ENCODE measurements at regions not wholly inside any gene's neighbourhood (a gene's known extent, or its start where the extent isn't known, plus 50 kb on each side); places are given as distances from the start of the nearest gene placed in this dataset.
"Not testable (repeated sequence)": the region's sequence is repeated elsewhere in the genome, so short reads cannot be mapped to it uniquely, and the experiment has no call there.

DNA sequence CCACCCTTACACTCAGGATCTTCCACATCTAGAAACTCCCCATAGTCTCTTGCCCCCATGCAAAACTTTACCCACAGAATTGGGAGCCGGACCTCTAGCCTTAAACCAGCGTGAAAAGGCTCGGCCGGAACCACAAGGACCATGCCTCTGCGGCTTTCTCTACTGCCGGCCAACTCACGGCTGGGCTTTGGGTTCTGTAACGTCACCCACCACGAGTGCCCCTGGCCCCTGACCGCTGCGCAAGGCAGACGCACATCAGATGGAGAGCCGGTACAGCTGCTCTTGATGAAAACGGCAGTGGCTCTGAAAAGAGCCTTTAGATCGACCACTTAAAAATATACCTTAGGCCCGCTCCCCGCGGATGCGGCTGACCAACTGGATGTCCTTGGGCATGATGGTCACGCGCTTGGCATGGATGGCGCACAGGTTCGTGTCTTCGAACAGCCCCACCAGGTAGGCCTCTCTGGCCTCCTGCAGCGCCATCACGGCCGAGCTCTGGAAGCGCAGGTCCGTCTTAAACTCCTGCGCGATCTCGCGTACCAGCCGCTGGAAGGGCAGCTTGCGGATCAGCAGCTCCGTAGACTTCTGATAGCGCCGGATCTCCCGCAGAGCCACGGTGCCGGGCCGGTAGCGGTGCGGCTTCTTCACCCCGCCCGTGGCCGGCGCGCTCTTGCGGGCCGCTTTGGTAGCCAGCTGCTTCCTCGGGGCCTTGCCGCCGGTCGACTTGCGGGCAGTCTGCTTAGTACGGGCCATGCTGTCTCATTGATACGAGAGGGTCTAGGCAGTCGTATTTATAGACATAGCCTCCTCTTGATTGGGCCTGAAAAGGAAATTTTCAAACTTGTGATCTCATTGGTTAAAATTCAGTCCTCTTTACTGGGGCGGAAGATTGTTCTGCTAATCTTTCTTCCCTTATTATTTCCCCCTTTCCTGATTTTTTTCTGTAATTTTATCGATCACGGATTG is 66.3 kb downstream of the FAM72C start:
- peak; percentile 2 for DNase-seq

GRCh38 chr1:143904622-143904979 is 67.2 kb downstream of the FAM72C start:
- DNase-seq = not testable (repeated sequence)

DNA sequence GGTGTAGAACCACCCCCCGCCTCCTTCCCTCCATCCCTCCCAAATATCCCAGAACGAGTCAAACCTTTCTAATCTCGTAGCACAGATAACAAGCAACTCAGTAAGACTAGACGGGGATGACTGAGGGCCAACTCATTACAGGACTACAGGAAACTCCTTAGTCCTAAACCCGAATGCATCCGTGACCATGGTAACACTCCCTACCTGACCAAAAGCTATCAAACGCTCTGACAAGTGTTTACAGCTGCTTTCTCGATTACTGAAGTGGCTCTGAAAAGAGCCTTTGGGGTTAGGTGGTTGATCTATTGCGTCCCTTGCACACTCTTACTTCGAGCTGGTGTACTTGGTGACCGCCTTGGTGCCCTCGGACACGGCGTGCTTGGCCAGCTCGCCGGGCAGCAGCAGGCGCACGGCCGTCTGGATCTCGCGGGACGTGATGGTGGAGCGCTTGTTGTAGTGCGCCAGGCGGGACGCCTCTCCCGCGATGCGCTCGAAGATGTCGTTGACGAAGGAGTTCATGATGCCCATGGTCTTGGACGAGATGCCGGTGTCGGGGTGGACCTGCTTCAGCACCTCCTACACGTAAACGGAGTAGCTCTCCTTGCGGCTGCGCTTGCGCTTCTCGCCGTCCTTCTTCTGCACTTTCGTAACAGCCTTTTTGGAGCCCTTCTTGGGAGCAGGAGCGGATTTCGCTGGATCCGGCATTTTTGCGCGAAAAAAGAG is 67.7 kb downstream of the FAM72C start:
- DNase-seq = not testable (repeated sequence)

GRCh38 chr1:143896377-143896776 is 75.4 kb downstream of the FAM72C start:
- DNase-seq = not testable (repeated sequence)

DNA sequence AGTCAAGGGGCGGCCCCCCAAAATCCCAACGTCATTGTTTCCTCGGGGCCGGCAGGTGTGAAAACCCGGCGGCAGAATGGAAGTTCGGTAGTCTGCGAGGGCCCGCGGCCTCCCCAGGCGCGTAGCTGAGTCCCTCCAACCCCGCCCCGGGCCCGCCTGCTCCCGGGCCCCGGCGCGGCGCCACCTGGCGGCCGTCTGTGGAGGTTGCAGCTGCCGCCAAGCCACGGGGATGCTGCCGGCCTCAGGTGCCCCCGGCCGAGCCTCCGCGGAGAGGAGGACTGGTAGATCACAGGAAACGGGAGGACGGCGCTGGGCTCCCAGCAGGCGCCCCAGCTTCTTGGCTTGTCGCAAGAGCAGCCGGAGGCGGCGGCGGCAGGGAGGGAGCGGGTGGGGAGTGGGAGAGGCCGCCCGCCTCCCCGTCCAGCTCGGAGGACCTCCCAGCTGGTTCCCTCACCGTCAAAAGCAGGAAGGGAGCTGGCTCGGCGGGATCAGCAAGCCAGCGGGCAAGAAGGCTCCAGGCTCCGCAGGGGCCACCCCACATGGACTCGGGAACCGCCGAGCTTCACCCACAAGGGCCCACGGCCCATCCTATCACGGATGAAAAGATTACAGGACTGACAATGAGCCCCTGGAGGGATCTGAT is 86.7 kb downstream of the FAM72C start:
- DNase-seq = peak; percentile 43

DNA sequence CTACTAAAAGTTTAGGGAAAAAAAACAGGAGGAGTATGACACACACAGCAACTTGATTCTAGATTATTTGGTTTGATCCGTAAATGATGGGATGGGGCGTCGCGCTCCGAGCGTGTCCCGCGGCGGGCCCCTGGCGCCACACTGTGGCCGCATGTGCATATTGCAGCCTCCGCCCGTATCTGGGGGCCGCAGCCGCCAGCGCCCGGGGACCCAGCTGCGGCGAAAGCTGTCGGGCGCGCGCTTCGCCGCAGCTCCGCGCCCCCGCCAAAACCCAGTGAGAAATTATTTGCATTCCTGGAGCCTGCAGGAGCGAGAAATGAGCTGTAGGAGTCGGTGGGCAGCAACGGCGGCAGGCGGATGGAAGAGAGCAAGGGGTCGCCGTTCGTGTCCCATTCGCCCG is 87.3 kb downstream of the FAM72C start:
- not testable (repeated sequence) for DNase-seq

DNA sequence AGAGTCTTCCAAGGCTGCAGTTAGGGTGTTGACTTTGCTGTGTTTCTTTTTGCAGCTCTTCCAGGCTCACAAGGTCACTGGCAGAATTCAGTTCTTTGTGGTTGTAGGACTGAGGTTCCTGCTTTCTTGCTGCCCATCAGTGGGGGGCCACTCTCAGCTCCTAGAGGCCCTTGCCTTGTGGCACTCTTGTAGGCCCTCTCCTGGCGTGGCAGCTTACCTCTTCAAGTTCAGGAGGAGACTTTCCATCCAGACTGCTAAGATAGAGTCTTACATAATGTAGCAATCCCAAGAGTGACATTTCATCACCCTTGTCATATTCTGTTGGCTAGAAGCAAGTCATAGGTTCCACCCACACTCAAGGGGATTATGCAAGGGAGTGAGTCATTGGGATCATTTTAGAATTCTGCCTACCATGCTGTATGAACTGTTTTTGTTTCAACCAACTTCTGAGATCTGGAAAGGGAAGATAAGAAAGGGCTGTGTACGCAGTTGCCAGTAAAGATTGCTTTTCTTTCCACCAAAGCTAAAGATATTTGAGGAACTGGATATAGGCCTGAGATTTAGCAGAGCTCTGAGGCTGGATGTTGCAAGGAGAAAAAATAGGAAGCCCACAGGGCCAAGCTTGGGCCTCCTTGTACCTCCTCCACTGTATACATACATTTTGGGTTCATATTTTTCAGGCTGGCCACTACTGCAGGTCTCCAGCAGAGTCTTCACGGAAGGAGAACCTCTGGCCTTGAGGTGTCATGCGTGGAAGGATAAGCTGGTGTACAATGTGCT is 91.8 kb downstream of the FAM72C start:
- DNase-seq = not testable (repeated sequence)

DNA sequence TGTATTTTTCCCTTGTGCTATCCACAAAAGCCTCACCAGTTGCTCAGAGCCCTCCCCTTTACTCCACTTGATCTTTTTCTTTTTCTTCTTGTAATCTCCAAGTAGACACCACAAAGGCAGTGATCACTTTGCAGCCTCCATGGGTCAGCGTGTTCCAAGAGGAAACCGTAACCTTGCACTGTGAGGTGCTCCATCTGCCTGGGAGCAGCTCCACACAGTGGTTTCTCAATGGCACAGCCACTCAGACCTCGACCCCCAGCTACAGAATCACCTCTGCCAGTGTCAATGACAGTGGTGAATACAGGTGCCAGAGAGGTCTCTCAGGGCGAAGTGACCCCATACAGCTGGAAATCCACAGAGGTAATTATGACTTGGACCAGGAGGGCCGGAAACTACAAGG is 95.8 kb downstream of the FAM72C start:
- DNase-seq = not testable (repeated sequence)

GRCh38 chr1:143874625-143875024 is 97.2 kb downstream of the FAM72C start:
- DNase-seq = not testable (repeated sequence)

- not testable (repeated sequence) for DNase-seq
Observed at GRCh38 chr1:143873650-143874049, 98.1 kb downstream of the FAM72C start.

DNA sequence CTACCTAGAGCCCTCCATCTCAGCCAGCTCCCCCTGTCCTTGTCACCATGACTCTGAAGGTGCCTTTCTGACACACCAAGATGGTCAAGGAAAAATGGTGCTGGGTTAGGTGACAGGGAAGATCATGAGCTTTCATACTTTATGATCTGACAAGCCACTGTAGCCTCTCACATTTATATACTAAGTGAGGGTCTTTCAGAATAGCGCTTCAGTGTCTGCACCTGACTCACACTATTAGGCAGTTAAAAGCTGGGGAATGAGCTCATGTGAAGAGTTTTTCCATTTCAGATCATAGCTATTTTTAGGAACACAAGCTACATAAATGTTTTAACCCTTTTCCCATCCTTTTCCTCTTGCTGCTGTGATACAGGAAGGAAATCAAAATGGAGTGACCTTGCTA is 101.4 kb downstream of the FAM72C start:
- DNase-seq = not testable (repeated sequence)

GRCh38 chr1:143867590-143868220 is 104.1 kb downstream of the FAM72C start:
- DNase-seq = peak; percentile 21

DNA sequence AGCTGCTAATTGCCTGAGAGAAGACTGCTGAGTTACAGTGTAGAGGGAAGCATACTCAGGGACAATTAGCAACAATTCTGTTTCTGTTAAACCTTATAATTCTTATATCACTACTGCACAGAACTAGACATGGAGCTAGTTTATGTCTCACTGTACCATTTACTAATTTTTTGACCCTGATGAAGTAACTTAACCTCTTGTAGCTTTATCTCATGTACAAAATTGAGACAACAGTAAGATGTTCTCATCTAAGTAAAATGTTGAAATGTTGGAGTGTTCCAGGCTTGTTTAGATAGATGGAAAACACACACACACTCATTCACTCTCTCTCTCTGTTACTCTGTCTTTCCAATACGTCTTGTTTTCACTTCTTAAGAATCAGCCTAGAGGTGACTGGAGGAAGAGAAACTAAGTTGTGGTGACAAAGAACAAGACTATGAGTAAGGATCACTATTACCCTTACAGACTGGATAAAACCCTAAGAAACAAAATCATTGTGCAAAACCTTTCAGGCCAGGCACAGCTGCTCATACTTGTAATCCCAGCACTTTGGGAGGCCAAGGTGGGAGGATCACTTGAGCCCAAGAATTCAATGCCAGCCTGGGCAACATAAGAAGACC is 107.8 kb downstream of the FAM72C start:
- DNase-seq = not testable (repeated sequence)

- DNase-seq = not testable (repeated sequence)
Observed at GRCh38 chr1:143862722-143863121, 109.1 kb downstream of the FAM72C start.

DNA sequence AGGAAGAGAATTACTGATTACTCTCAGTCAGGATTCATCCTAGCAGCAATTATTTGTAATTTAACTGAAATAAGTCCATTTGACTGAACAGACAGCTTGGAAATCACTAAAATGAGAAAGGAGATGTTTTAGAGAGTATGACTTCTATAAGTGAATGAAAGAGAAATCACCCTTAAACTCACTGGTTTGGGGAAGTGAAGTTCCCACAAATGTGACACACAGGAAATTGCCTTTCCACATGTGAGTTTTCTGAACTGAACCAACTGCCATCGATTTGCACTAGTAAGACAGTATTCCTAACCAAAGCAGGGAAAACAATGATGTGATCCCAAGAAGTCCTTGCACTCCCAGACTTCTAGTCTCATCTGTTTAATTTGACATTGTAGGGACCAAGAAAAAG is 110.5 kb downstream of the FAM72C start:
- DNase-seq = not testable (repeated sequence)

DNA sequence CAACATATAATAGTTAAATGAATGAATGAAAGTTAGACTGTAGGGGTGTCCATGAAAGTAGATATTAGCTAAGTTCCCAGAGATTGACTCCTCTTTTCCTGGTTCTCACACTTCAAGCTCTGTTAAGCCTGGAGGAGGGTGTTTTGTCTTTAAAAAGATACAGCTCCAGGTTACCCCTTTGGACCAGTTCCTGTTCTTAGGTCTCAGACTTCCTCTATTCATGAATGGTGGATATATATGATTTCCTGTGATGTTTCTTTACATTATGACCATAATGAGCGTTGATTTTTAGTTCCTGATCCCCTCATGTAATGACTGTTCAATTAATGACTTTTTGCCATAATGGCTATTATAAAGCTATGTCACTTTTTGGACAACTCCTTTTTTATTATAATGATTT is 115.9 kb downstream of the FAM72C start:
- DNase-seq = not testable (repeated sequence)

- DNase-seq = not testable (repeated sequence)
Observed at GRCh38 chr1:143854069-143854468, 117.7 kb downstream of the FAM72C start.

- DNase-seq = not testable (repeated sequence)
Observed at GRCh38 chr1:143850637-143851036, 121.1 kb downstream of the FAM72C start.

GRCh38 chr1:143848859-143849258 is 122.9 kb downstream of the FAM72C start:
- not testable (repeated sequence) for DNase-seq

GRCh38 chr1:143845193-143845592 is 126.6 kb downstream of the FAM72C start:
- DNase-seq = not testable (repeated sequence)

DNA sequence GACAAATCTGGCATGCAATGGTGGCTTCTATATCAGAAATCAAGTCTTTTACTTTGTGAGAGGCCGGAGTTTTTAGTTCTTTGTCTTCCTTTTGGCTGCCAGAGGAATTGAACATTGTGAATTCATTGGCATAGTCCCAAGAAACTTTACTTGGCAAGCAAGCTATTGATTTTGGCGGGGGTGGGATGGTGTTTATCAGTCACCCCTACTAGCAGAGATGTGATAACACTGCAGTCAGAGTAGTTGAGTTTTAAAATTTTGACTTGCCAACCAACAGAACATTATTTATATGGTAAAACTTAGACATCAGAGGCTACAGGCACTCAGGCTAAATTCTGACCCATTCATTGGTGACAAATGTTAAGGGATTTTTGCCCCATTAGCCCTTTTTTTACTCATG is 129.7 kb downstream of the FAM72C start:
- not testable (repeated sequence) for DNase-seq

Data from hematopoietic multipotent progenitor cell treated with erythropoietin and hydrocortisone succinate and interleukin-3 and kit ligand, for 4 days (in vitro differentiated cells).